IMR-90 (cell line): ENCODE measurements at regions not wholly inside any gene's neighbourhood (a gene's known extent, or its start where the extent isn't known, plus 50 kb on each side); places are given as distances from the start of the nearest gene placed in this dataset.

Experiments used
- ATAC-seq: fragments of 200-7000 bp; cut with Tn5 transposase; 2 replicates; pipeline ENCODE4 v1.9.1; 2020; ENCODE audit warnings: low read depth, mild to moderate bottlenecking, moderate library complexity
- BruUV-seq: library from RNA; stranded (reverse); fragments of 400-500 nt; replicated peaks from 2 replicates; lab custom pipeline; 2021; lab: Mats Ljungman, UMichigan
- CTCF ChIA-PET: fragments of 300-600 bp; formaldehyde crosslinking; extraction: SDS; loops from one replicate; lab custom pipeline; 2021; ENCODE audit warnings: antibody characterized with exemption; lab: Yijun Ruan, JAX
- POLR2A ChIA-PET: fragments of 300-600 bp; sonication (Branson Sonifier 250); formaldehyde crosslinking; loops from one replicate; lab custom pipeline; 2022; ENCODE audit warnings: antibody characterized with exemption; ENCODE audit not compliant: unreplicated experiment; lab: Charles Lee
- DNase-seq: peaks from one replicate; pipeline ENCODE4 v3.0.0; 2013
- H2AFZ ChIP-seq: replicated peaks from 2 replicates; pipeline ENCODE3; 2013; ENCODE audit warnings: low read length, mild to moderate bottlenecking; ENCODE audit not compliant: poor library complexity
- H2AK5ac ChIP-seq: 2 replicates; pipeline ENCODE4 v1.6.1; 2013; ENCODE audit warnings: low read depth, low read length, inconsistent platforms
- H2AK9ac ChIP-seq: replicated peaks from 2 replicates; pipeline ENCODE3; 2013; ENCODE audit warnings: mild to moderate bottlenecking, low read depth, low read length, moderate library complexity; ENCODE audit not compliant: poor library complexity
- H2BK120ac ChIP-seq: 2 replicates; pipeline ENCODE4 v1.6.1; 2013; ENCODE audit warnings: low read depth, low read length, inconsistent platforms
- H2BK15ac ChIP-seq: 3 replicates; pipeline ENCODE4 v1.6.1; 2013; ENCODE audit warnings: low read depth, low read length, inconsistent platforms
- H2BK20ac ChIP-seq: 2 replicates; pipeline ENCODE4 v1.6.1; 2013; ENCODE audit warnings: low read depth, mild to moderate bottlenecking, inconsistent platforms, low read length, moderate library complexity
- H2BK5ac ChIP-seq: 2 replicates; pipeline ENCODE4 v1.6.1; 2013; ENCODE audit warnings: mild to moderate bottlenecking, low read depth, low read length, inconsistent platforms; ENCODE audit not compliant: poor library complexity, severe bottlenecking
- H3K14ac ChIP-seq: replicated peaks from 2 replicates; pipeline ENCODE4 v1.6.1; 2013; ENCODE audit warnings: low read depth, low read length, inconsistent platforms
- H3K18ac ChIP-seq: 2 replicates; pipeline ENCODE4 v1.6.1; 2013; ENCODE audit warnings: low read depth, low read length, control low read depth
- H3K23ac ChIP-seq: 2 replicates; pipeline ENCODE4 v1.6.1; 2013; ENCODE audit warnings: low read depth, low read length, inconsistent platforms
- H3K27ac ChIP-seq: 2 replicates; pipeline ENCODE4 v1.5.1; 2013; ENCODE audit warnings: mild to moderate bottlenecking, control low read depth, low read length; ENCODE audit not compliant: insufficient read depth
- H3K27me3 ChIP-seq: 2 replicates; pipeline ENCODE4 v1.6.1; 2013; ENCODE audit warnings: low read length; ENCODE audit not compliant: control insufficient read depth, insufficient read depth
- H3K36me3 ChIP-seq: 2 replicates; pipeline ENCODE4 v1.6.1; 2013; ENCODE audit warnings: low read length, mixed read lengths; ENCODE audit not compliant: control insufficient read depth, insufficient read depth
- H3K4ac ChIP-seq: 2 replicates; pipeline ENCODE4 v1.6.1; 2013; ENCODE audit warnings: low read depth, low read length, inconsistent platforms
- H3K4me1 ChIP-seq: 2 replicates; pipeline ENCODE4 v1.6.1; 2013; ENCODE audit warnings: low read length, mixed read lengths; ENCODE audit not compliant: control insufficient read depth, insufficient read depth
- H3K4me2 ChIP-seq: 2 replicates; pipeline ENCODE4 v1.6.1; 2013; ENCODE audit warnings: low read depth, mild to moderate bottlenecking, control low read depth, low read length, moderate library complexity
- H3K4me3 ChIP-seq: 2 replicates; pipeline ENCODE4 v1.5.1; 2013; ENCODE audit warnings: low read depth, mild to moderate bottlenecking, control low read depth, low read length, moderate library complexity; ENCODE audit not compliant: insufficient read depth
- H3K56ac ChIP-seq: 2 replicates; pipeline ENCODE4 v1.6.1; 2013; ENCODE audit warnings: low read length, inconsistent platforms; ENCODE audit not compliant: insufficient read depth; ENCODE audit errors: extremely low read depth
- H3K79me1 ChIP-seq, 2 experiments: 2 replicates each; pipeline ENCODE4 v1.6.1; 2013; ENCODE audit warnings: low read length in 2 of 2, inconsistent platforms in 1 of 2, low read depth in 1 of 2
- H3K9ac ChIP-seq: 2 replicates; pipeline ENCODE4 v1.6.1; 2013; ENCODE audit warnings: low read depth, low read length, control low read depth
- H3K9me1 ChIP-seq: 2 replicates; pipeline ENCODE4 v1.6.1; 2013; ENCODE audit warnings: low read length, inconsistent platforms; ENCODE audit not compliant: insufficient read depth
- H3K9me3 ChIP-seq: 2 replicates; pipeline ENCODE4 v1.6.1; 2013; ENCODE audit warnings: low read length; ENCODE audit not compliant: control insufficient read depth, insufficient read depth
- H4K20me1 ChIP-seq: 2 replicates; pipeline ENCODE4 v1.6.1; 2013; ENCODE audit warnings: low read length, inconsistent platforms; ENCODE audit not compliant: insufficient read depth
- H4K5ac ChIP-seq: 2 replicates; pipeline ENCODE4 v1.6.1; 2013; ENCODE audit warnings: mild to moderate bottlenecking, low read depth, low read length, control low read depth
- H4K8ac ChIP-seq, 2 experiments: 2 replicates each; pipeline ENCODE4 v1.6.1; 2013; ENCODE audit warnings: low read depth in 2 of 2, low read length in 2 of 2, control low read depth in 1 of 2, inconsistent platforms in 1 of 2
- H4K91ac ChIP-seq: 2 replicates; pipeline ENCODE4 v1.6.1; 2013; ENCODE audit warnings: low read depth, low read length, inconsistent platforms; ENCODE audit not compliant: insufficient read depth
- BHLHE40 ChIP-seq: fragments of 150-350 bp; IDR thresholded peaks from 2 replicates; pipeline ENCODE4 v1.6.1; 2016; ENCODE audit warnings: mild to moderate bottlenecking, low read depth, low read length
- CEBPB ChIP-seq: IDR thresholded peaks from 2 replicates; pipeline ENCODE4 v1.6.1; 2012; ENCODE audit warnings: low read depth, low read length, improper control_type of control experiment
- CHD1 ChIP-seq: IDR thresholded peaks from 2 replicates; pipeline ENCODE4 v1.6.1; 2012; ENCODE audit warnings: low read depth, low read length, improper control_type of control experiment
- CTCF ChIP-seq: conservative IDR thresholded peaks from 2 replicates; pipeline ENCODE4 v1.5.1; 2012; ENCODE audit warnings: mild to moderate bottlenecking, low read depth, low read length, improper control_type of control experiment
- ELK1 ChIP-seq: fragments of 150-350 bp; IDR thresholded peaks from 2 replicates; pipeline ENCODE4 v1.6.1; 2016; ENCODE audit warnings: low read depth, mild to moderate bottlenecking, low read length, moderate library complexity, borderline replicate concordance
- FOS ChIP-seq: fragments of 150-350 bp; IDR thresholded peaks from 2 replicates; pipeline ENCODE4 v1.6.1; 2016; ENCODE audit warnings: low read depth, low read length
- MAFK ChIP-seq: IDR thresholded peaks from 2 replicates; pipeline ENCODE4 v1.6.1; 2012; ENCODE audit warnings: low read depth, low read length, improper control_type of control experiment
- MAZ ChIP-seq: IDR thresholded peaks from 2 replicates; pipeline ENCODE4 v1.6.1; 2012; ENCODE audit warnings: low read depth, mild to moderate bottlenecking, low read length, improper control_type of control experiment, moderate library complexity, borderline replicate concordance
- MXI1 ChIP-seq: IDR thresholded peaks from 2 replicates; pipeline ENCODE4 v1.6.1; 2012; ENCODE audit warnings: low read depth, mild to moderate bottlenecking, low read length, moderate library complexity, borderline replicate concordance
- NFE2L2 ChIP-seq: fragments of 150-350 bp; IDR thresholded peaks from 2 replicates; pipeline ENCODE4 v1.6.1; 2016; ENCODE audit warnings: low read depth, mild to moderate bottlenecking, low read length
- POLR2A ChIP-seq: IDR thresholded peaks from 2 replicates; pipeline ENCODE4 v1.6.1; 2012; ENCODE audit warnings: mild to moderate bottlenecking, low read depth, low read length
- RAD21 ChIP-seq: IDR thresholded peaks from 2 replicates; pipeline ENCODE4 v1.6.1; 2012; ENCODE audit warnings: low read length, improper control_type of control experiment
- RCOR1 ChIP-seq: IDR thresholded peaks from 2 replicates; pipeline ENCODE4 v1.6.1; 2012; ENCODE audit warnings: mild to moderate bottlenecking, low read length, improper control_type of control experiment; ENCODE audit not compliant: insufficient replicate concordance
- RFX5 ChIP-seq: IDR thresholded peaks from 2 replicates; pipeline ENCODE4 v1.8.0; 2012; ENCODE audit warnings: low read depth, mild to moderate bottlenecking, low read length, moderate library complexity
- USF2 ChIP-seq: fragments of 150-350 bp; IDR thresholded peaks from 2 replicates; pipeline ENCODE4 v1.6.1; 2017; ENCODE audit warnings: mild to moderate bottlenecking, antibody characterized with exemption, low read length, low read depth
- whole genome bisulfite sequencing, 2 experiments: methylation state at CpG; one replicate each; pipeline versions ENCODE4 v1.1.5 to v1.1.7; 2013; ENCODE audit warnings: missing lambda C conversion rate in 2 of 2; ENCODE audit not compliant: insufficient read length in 1 of 2; ENCODE audit errors: extremely low coverage in 2 of 2; 5-methylcytosine and 5-hydroxymethylcytosine counted together
- dilution Hi-C: fragments of 300-500 bp; cut with HindIII; formaldehyde crosslinking; loops from one replicate; pipeline ENCODE4 v1.14.3; 2018; ENCODE audit warnings: low sequenced_read_pairs; ENCODE audit not compliant: unreplicated experiment
- in situ Hi-C: fragments of 300-500 bp; cut with MboI; formaldehyde crosslinking; loops from 3 replicates; pipeline ENCODE4 v1.14.3; 2019; ENCODE audit warnings: low sequenced_read_pairs, inconsistent platforms, mixed read lengths
- intact Hi-C: fragments of 100-400 bp; cut with micrococcal nuclease; formaldehyde crosslinking; loops from 2 replicates; pipeline ENCODE4 v1.10.0; 2022

GRCh38 chr21:35843911-35844667 lies 216.2 kb downstream of the SETD4 start:
- no peaks in the 10 kb centered on the region for H3K36me3 ChIP-seq
- H3K14ac ChIP-seq, result no peak overlapping the region
- no peak overlapping the region for H2BK5ac ChIP-seq
- no peaks in the 10 kb centered on the region for H4K20me1 ChIP-seq
- no peak overlapping the region for H2BK120ac ChIP-seq
- no TSS peak for BruUV-seq
- no peak overlapping the region for H2AK9ac ChIP-seq
- no peaks in the 10 kb centered on the region for H3K9me3 ChIP-seq
- H4K5ac ChIP-seq, result no peak overlapping the region
- no peaks in the 10 kb centered on the region for H3K27me3 ChIP-seq
- H3K4ac ChIP-seq, result 0 out of 2 replicates have a peak overlapping the region, but pooled peaks have one; percentile 0
- DNase-seq, result no peak
- no peak overlapping the region for H3K4me3 ChIP-seq
- no peak overlapping the region for H4K91ac ChIP-seq
- peaks cover 3% of the 10 kb centered on the region; the same call in 1 of the 2 replicates for H3K9me1 ChIP-seq
- POLR2A ChIA-PET, result no interaction called here
- ATAC-seq, result no peak
- H2AFZ ChIP-seq, result no peak overlapping the region
- no peaks in the 10 kb centered on the region for H3K79me1 ChIP-seq
- no peak overlapping the region for H3K23ac ChIP-seq
- H2AK5ac ChIP-seq, result no peak overlapping the region; the same call in 1 of the 2 replicates
- no peak overlapping the region for H3K56ac ChIP-seq
- dilution Hi-C loops, result no loop called here
- H3K4me2 ChIP-seq, result no peak overlapping the region
- H2BK20ac ChIP-seq, result no peak overlapping the region
- intact Hi-C loops, result loop anchor here (5.0 to 10.0 kb wide), 4 partner anchors 98 to 639 kb away; no protein-coding TSS in a partner anchor
- no peak overlapping the region for H3K18ac ChIP-seq
- no CpG with 5 or more reads among the region's 7 CpGs for WGBS, 2 experiments
- CTCF ChIA-PET, result no interaction called here
- in situ Hi-C loops, result loop anchor here (5.0 to 10.0 kb wide), 2 partner anchors 957 to 1099 kb away; no protein-coding TSS in a partner anchor
- no peak overlapping the region for H3K9ac ChIP-seq
- H2BK15ac ChIP-seq, result no peak overlapping the region
- peaks cover 2% of the 10 kb centered on the region; the same call in 1 of the 2 replicates for H3K4me1 ChIP-seq
- H3K27ac ChIP-seq, result no peak overlapping the region
- no peak overlapping the region for H4K8ac ChIP-seq
- TF ChIP-seq USF2 (no peak), RFX5 (no peak), MXI1 (no peak), BHLHE40 (no peak), MAFK (no peak), CHD1 (no peak), POLR2A (no peak), MAZ (no peak), RAD21 (no peak), NFE2L2 (no peak), CEBPB (no peak), FOS (no peak), CTCF (no peak), RCOR1 (no peak), ELK1 (no peak)
